Prostate gland (tissue), 2 donors: ENCODE measurements at regions not wholly inside any gene's neighbourhood (a gene's known extent, or its start where the extent isn't known, plus 50 kb on each side); places are given as distances from the start of the nearest gene placed in this dataset.

Experiments used
- DNase-seq: peaks from one replicate; pipeline ENCODE4 v3.0.0-alpha.2; 2019; ENCODE audit warnings: low spot score
- H3K27ac ChIP-seq, 2 donors: fragments of 200-600 bp; sonication (generic); 2 replicates each; pipeline ENCODE4 v1.5.1; 2017 to 2019
- H3K27me3 ChIP-seq: fragments of 200-600 bp; sonication (generic); replicated peaks from 2 replicates; pipeline ENCODE4 v1.5.1; 2019; ENCODE audit not compliant: insufficient read depth
- H3K36me3 ChIP-seq, 2 donors: fragments of 200-600 bp; sonication (generic); 1 replicate in 1 of 2; 2 replicates in 1 of 2; pipeline versions ENCODE4 v1.5.1 to v1.8.1; 2017 to 2019
- H3K4me1 ChIP-seq: fragments of 200-600 bp; sonication (generic); replicated peaks from 2 replicates; pipeline ENCODE4 v1.5.1; 2019
- H3K4me3 ChIP-seq, 2 donors: fragments of 200-600 bp; sonication (generic); 2 replicates each; pipeline ENCODE4 v1.5.1; 2017 to 2019
- H3K9me3 ChIP-seq: fragments of 200-600 bp; sonication (generic); 2 replicates; pipeline ENCODE4 v1.5.1; 2017
- CTCF ChIP-seq, 4 experiments: fragments of 200-600 bp in 2 of 4; fragments of 450-650 bp in 2 of 4; sonication (generic) in 2 of 4; IDR thresholded peaks; 1 replicate in 3 of 4; 2 replicates in 1 of 4; pipeline ENCODE4 v1.5.1; 2016 to 2019; ENCODE audit warnings: antibody characterized with exemption in 4 of 4, mild to moderate bottlenecking in 2 of 4, moderate library complexity in 2 of 4
- POLR2A ChIP-seq: fragments of 450-650 bp; IDR thresholded peaks from one replicate; pipeline ENCODE4 v1.6.1; 2016; ENCODE audit warnings: antibody characterized with exemption, mild to moderate bottlenecking
- POLR2AphosphoS5 ChIP-seq: sonication (generic); formaldehyde crosslinking; IDR thresholded peaks from one replicate; pipeline ENCODE4 v1.6.1; 2017; ENCODE audit warnings: antibody characterized with exemption
- WGBS: methylation state at CpG from one replicate; pipeline ENCODE4 v1.1.5; 2018; 5-methylcytosine and 5-hydroxymethylcytosine counted together
- intact Hi-C: fragments of 100-400 bp; cut with DNase I; formaldehyde crosslinking; loops from one replicate; pipeline ENCODE4 v1.14.2; 2022

GRCh38 chr12:19718401-19718800, 279.1 kb downstream of the AEBP2 start:
- H3K4me1 ChIP-seq: no peaks in the 10 kb centered on the region
- H3K36me3 ChIP-seq: no peaks in the 10 kb centered on the region
- H3K9me3 ChIP-seq: no peaks in the 10 kb centered on the region
- WGBS: 80% methylated on average over 2 of the region's 2 CpGs
- no peak for DNase-seq
- no peak overlapping the region for H3K4me3 ChIP-seq
- no peaks in the 10 kb centered on the region for H3K27me3 ChIP-seq
- intact Hi-C loops: no loop called here
- H3K27ac ChIP-seq: no peak overlapping the region
- TF ChIP-seq POLR2A (no peak), POLR2AphosphoS5 (no peak), CTCF (IDR thresholded peaks at IDR 0.05) (no peak)

- WGBS: 89% methylated on average over 1 of the region's 1 CpG
These were observed 280.4 kb downstream of the AEBP2 start for GRCh38 chr12:19719672-19720071.

GRCh38 chr12:19726122-19726521, 286.8 kb downstream of the AEBP2 start:
- Histone ChIP-seq H3K36me3 (no peaks in the 10 kb centered on the region), H3K27ac (no peak overlapping the region), H3K9me3 (no peaks in the 10 kb centered on the region), H3K27me3 (no peaks in the 10 kb centered on the region), H3K4me1 (no peaks in the 10 kb centered on the region), H3K4me3 (no peak overlapping the region)
- WGBS: 98% methylated on average over 5 of the region's 5 CpGs
- intact Hi-C loops: no loop called here
- TF ChIP-seq CTCF (IDR thresholded peaks at IDR 0.05): no peak
- no peak for TF ChIP-seq POLR2A
- TF ChIP-seq POLR2AphosphoS5: no peak
- DNase-seq: no peak

More at GRCh38 chr12:19719672-19720071, 280.4 kb downstream of the AEBP2 start:
- no peaks in the 10 kb centered on the region for H3K4me1 ChIP-seq
- H3K9me3 ChIP-seq: no peaks in the 10 kb centered on the region
- no peaks in the 10 kb centered on the region for H3K27me3 ChIP-seq
- intact Hi-C loops: no loop called here
- no peak for TF ChIP-seq CTCF (IDR thresholded peaks at IDR 0.05)
- no peak for TF ChIP-seq POLR2A
- no peak for TF ChIP-seq POLR2AphosphoS5
- no peaks in the 10 kb centered on the region for H3K36me3 ChIP-seq
- DNase-seq: no peak
- no peak overlapping the region for H3K27ac ChIP-seq
- H3K4me3 ChIP-seq: no peak overlapping the region

GRCh38 chr12:19726592-19726991, 287.3 kb downstream of the AEBP2 start:
- no peaks in the 10 kb centered on the region for H3K9me3 ChIP-seq
- DNase-seq: no peak
- no peak overlapping the region for H3K4me3 ChIP-seq
- intact Hi-C loops: no loop called here
- 94% methylated on average over 6 of the region's 6 CpGs for WGBS
- TF ChIP-seq CTCF (IDR thresholded peaks at IDR 0.05): no peak
- H3K27me3 ChIP-seq: no peaks in the 10 kb centered on the region
- no peaks in the 10 kb centered on the region for H3K4me1 ChIP-seq
- no peak overlapping the region for H3K27ac ChIP-seq
- H3K36me3 ChIP-seq: no peaks in the 10 kb centered on the region

GRCh38 chr12:19737019-19737418, 297.7 kb downstream of the AEBP2 start:
- Histone ChIP-seq H3K27me3 (no peaks in the 10 kb centered on the region), H3K4me1 (no peaks in the 10 kb centered on the region), H3K9me3 (no peaks in the 10 kb centered on the region), H3K36me3 (no peaks in the 10 kb centered on the region), H3K27ac (no peak overlapping the region), H3K4me3 (no peak overlapping the region)
- DNase-seq: no peak
- TF ChIP-seq CTCF (IDR thresholded peaks at IDR 0.05) (no peak), POLR2A (no peak), POLR2AphosphoS5 (no peak)
- intact Hi-C loops: no loop called here
